H1 (cell line): ENCODE measurements at regions not wholly inside any gene's neighbourhood (a gene's known extent, or its start where the extent isn't known, plus 50 kb on each side); places are given as distances from the start of the nearest gene placed in this dataset.

Source experiments
- EZH2 ChIP-seq: fragments of 200-600 bp; sonication (generic); IDR thresholded peaks from 2 replicates; pipeline ENCODE4 v1.7.1; 2012; ENCODE audit warnings: low read depth, mild to moderate bottlenecking, moderate library complexity, low read length, inconsistent platforms; ENCODE audit not compliant: severe bottlenecking
- HDAC2 ChIP-seq, 2 experiments: fragments of 300-600 bp in 1 of 2; sonication (generic) in 1 of 2; IDR thresholded peaks; 2 replicates each; pipeline ENCODE4 v1.6.1; 2011 to 2012; ENCODE audit warnings: low read depth in 2 of 2, low read length in 2 of 2, mild to moderate bottlenecking in 2 of 2, moderate library complexity in 2 of 2, borderline replicate concordance in 1 of 2, inconsistent platforms in 1 of 2
- PHF8 ChIP-seq: fragments of 200-600 bp; sonication (generic); conservative IDR thresholded peaks from 2 replicates; pipeline ENCODE4 v1.7.1; 2012; ENCODE audit warnings: low read depth, mild to moderate bottlenecking, inconsistent platforms, low read length, moderate library complexity
- POLR2A ChIP-seq, 2 experiments: IDR thresholded peaks; 1 replicate in 1 of 2; 2 replicates in 1 of 2; pipeline ENCODE4 v1.6.1; 2011; ENCODE audit warnings: low read depth in 2 of 2, low read length in 2 of 2, mild to moderate bottlenecking in 2 of 2; ENCODE audit errors: control extremely low read depth in 1 of 2

DNA sequence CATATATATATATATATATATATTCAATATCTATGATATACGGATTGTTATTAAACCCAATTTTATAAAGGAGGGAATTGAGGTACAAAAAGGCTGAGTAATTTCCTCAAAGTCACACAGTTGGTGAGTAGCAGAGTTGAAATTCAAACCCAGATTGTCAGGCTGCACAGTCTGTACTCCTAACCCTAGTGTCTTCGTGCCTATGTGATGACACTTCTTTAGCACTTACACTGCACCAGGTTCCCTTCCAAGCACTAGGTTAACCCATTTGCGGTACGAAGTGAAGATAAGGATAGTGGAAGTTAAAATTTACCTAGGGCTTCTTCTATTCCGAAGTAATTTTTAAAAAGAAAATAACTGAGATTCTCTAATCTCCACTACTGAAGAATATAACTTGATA is 125.1 kb upstream of the TSPAN8 start:
- TF ChIP-seq HDAC2 (IDR thresholded peaks at IDR 0.05; ENCODE audit: borderline replicate concordance in 1 of 2, low read depth in 2 of 2, low read length in 2 of 2) (no peak), POLR2A (IDR thresholded peaks at IDR 0.05; ENCODE audit: control extremely low read depth in 1 of 2, low read depth in 2 of 2, low read length in 2 of 2) (no peak), EZH2 (no peak), PHF8 (no peak)
